HCT116 (cell line): ENCODE measurements at regions not wholly inside any gene's neighbourhood (a gene's known extent, or its start where the extent isn't known, plus 50 kb on each side); places are given as distances from the start of the nearest gene placed in this dataset.

ENCODE experiments used
- ATAC-seq: fragments of 200-7000 bp; cut with Tn5 transposase; 2 replicates; pipeline ENCODE4 v1.9.1; 2020; ENCODE audit warnings: mild to moderate bottlenecking, moderate library complexity
- BruUV-seq: library from RNA; stranded (reverse); fragments of 400-500 nt; replicated peaks from 2 replicates; lab custom pipeline; 2021; lab: Mats Ljungman, UMichigan
- CTCF ChIA-PET: fragments of 300-600 bp; sonication (Branson Sonifier 250); formaldehyde crosslinking; loops from one replicate; lab custom pipeline; 2021; ENCODE audit warnings: antibody characterized with exemption; lab: Charles Lee
- POLR2A ChIA-PET: fragments of 300-600, 350-600 bp; sonication (Branson Sonifier 250); formaldehyde crosslinking; loops from one replicate; lab custom pipeline; 2021; ENCODE audit warnings: antibody characterized with exemption; lab: Charles Lee
- RAD21 ChIA-PET, 2 experiments: fragments of 300-600 bp; sonication (Branson Sonifier 250); formaldehyde crosslinking; loops; one replicate each; lab custom pipeline; 2023; ENCODE audit warnings: low total read pairs in 2 of 2; ENCODE audit not compliant: uncharacterized antibody in 2 of 2, unreplicated experiment in 2 of 2, low non-redundant PET in 1 of 2; lab: Charles Lee
- DNase-seq: peaks from one replicate; pipeline ENCODE4 v3.0.0-alpha.2; 2010; ENCODE audit warnings: low read depth, low spot score
- H2AFZ ChIP-seq: fragments of 200-600 bp; shearing (Covaris generic), sonication (generic); 2 replicates; pipeline ENCODE4 v1.6.1; 2017; ENCODE audit warnings: low read depth, mixed run types, mixed read lengths, antibody characterized with exemption, low read length; ENCODE audit not compliant: poor library complexity, severe bottlenecking
- H3K27ac ChIP-seq: 2 replicates; pipeline ENCODE4 v1.5.1; 2012; ENCODE audit warnings: low read depth, low read length
- H3K27me3 ChIP-seq: fragments of 200-600 bp; sonication (generic); 2 replicates; pipeline ENCODE4 v1.6.1; 2016; ENCODE audit warnings: mixed run types, low read length, mixed read lengths; ENCODE audit not compliant: insufficient read depth
- H3K36me3 ChIP-seq, 2 experiments: fragments of 200-500 bp in 1 of 2; fragments of 200-600 bp in 1 of 2; sonication (Bioruptor generic) in 1 of 2; sonication (generic) in 1 of 2; 2 replicates each; pipeline versions ENCODE4 v1.5.1 to v1.6.1; 2014 to 2016; ENCODE audit warnings: low read length in 2 of 2, inconsistent platforms in 1 of 2, mixed read lengths in 1 of 2, mixed run types in 1 of 2; ENCODE audit not compliant: insufficient read depth in 2 of 2, control insufficient read depth in 1 of 2
- H3K4me1 ChIP-seq, 2 experiments: fragments of 200-600 bp in 1 of 2; sonication (generic) in 1 of 2; 2 replicates each; pipeline versions ENCODE4 v1.5.1 to v1.6.1; 2012 to 2017; ENCODE audit warnings: low read length in 2 of 2, inconsistent platforms in 1 of 2, mild to moderate bottlenecking in 1 of 2, mixed read lengths in 1 of 2, mixed run types in 1 of 2, moderate library complexity in 1 of 2; ENCODE audit not compliant: insufficient read depth in 2 of 2, control insufficient read depth in 1 of 2
- H3K4me2 ChIP-seq: fragments of 200-600 bp; sonication (generic); 2 replicates; pipeline ENCODE4 v1.6.1; 2017; ENCODE audit warnings: mixed run types, low read length, mixed read lengths
- H3K4me3 ChIP-seq, 2 experiments: fragments of 200-600 bp in 1 of 2; sonication (generic) in 1 of 2; replicated peaks in 1 of 2; 2 replicates each; pipeline ENCODE4 v1.5.1; 2011 to 2016; ENCODE audit warnings: low read length in 2 of 2, control low read depth in 1 of 2, low read depth in 1 of 2, mild to moderate bottlenecking in 1 of 2, mixed read lengths in 1 of 2, mixed run types in 1 of 2
- H3K79me2 ChIP-seq: fragments of 200-600 bp; sonication (generic); 2 replicates; pipeline ENCODE4 v1.6.1; 2017; ENCODE audit warnings: mild to moderate bottlenecking, mixed run types, low read length, moderate library complexity, mixed read lengths; ENCODE audit not compliant: insufficient read depth
- H3K9ac ChIP-seq: fragments of 200-600 bp; sonication (generic); 2 replicates; pipeline ENCODE4 v1.6.1; 2016; ENCODE audit warnings: low read length, mixed read lengths
- H3K9me2 ChIP-seq: fragments of 200-600 bp; sonication (generic), shearing (Covaris generic); 2 replicates; pipeline ENCODE4 v1.6.1; 2017; ENCODE audit warnings: mixed run types, mild to moderate bottlenecking, moderate library complexity; ENCODE audit not compliant: insufficient read depth
- H3K9me3 ChIP-seq, 2 experiments: fragments of 200-500 bp in 1 of 2; fragments of 200-600 bp in 1 of 2; sonication (Bioruptor generic) in 1 of 2; sonication (generic) in 1 of 2; 2 replicates each; pipeline ENCODE4 v1.6.1; 2014 to 2017; ENCODE audit warnings: low read length in 2 of 2, mixed read lengths in 2 of 2, inconsistent platforms in 1 of 2, low read depth in 1 of 2, mild to moderate bottlenecking in 1 of 2, mixed run types in 1 of 2, moderate library complexity in 1 of 2; ENCODE audit not compliant: control insufficient read depth in 1 of 2, insufficient read depth in 1 of 2
- H4K20me1 ChIP-seq: fragments of 200-600 bp; sonication (generic), shearing (Covaris generic); 2 replicates; pipeline ENCODE4 v1.6.1; 2017; ENCODE audit warnings: mixed run types, mild to moderate bottlenecking, moderate library complexity; ENCODE audit not compliant: insufficient read depth
- ATF3 ChIP-seq: IDR thresholded peaks from 2 replicates; pipeline ENCODE4 v1.6.1; 2012
- ELF1 ChIP-seq: IDR thresholded peaks from 2 replicates; pipeline ENCODE4 v1.6.1; 2012; ENCODE audit warnings: low read depth, borderline replicate concordance
- EZH2 ChIP-seq: fragments of 200-600 bp; sonication (generic); IDR thresholded peaks from 2 replicates; pipeline ENCODE4 v1.6.1; 2017; ENCODE audit warnings: antibody characterized with exemption, mixed run types
- EZH2phosphoT487 ChIP-seq: fragments of 200-600 bp; IDR thresholded peaks from 2 replicates; pipeline ENCODE4 v1.6.1; 2018; ENCODE audit warnings: antibody characterized with exemption, borderline replicate concordance
- FOSL1 ChIP-seq: IDR thresholded peaks from 2 replicates; pipeline ENCODE4 v1.6.1; 2012; ENCODE audit warnings: low read depth
- JUND ChIP-seq: IDR thresholded peaks from 2 replicates; pipeline ENCODE4 v1.6.1; 2012
- MAX ChIP-seq: IDR thresholded peaks from 2 replicates; pipeline ENCODE4 v1.6.1; 2012
- POLR2A ChIP-seq: IDR thresholded peaks from 2 replicates; pipeline ENCODE4 v1.7.0; 2011; ENCODE audit warnings: borderline replicate concordance; ENCODE audit not compliant: insufficient read depth, insufficient read length; ENCODE audit errors: extremely low read depth
- POLR2AphosphoS5 ChIP-seq: IDR thresholded peaks from 2 replicates; pipeline ENCODE4 v1.6.1; 2011; ENCODE audit warnings: mild to moderate bottlenecking, low read depth, low read length, moderate library complexity
- SP1 ChIP-seq: IDR thresholded peaks from 2 replicates; pipeline ENCODE4 v1.6.1; 2012; ENCODE audit warnings: low read depth
- TCF7L2 ChIP-seq: IDR thresholded peaks from 2 replicates; pipeline ENCODE4 v1.7.0; 2011; ENCODE audit warnings: borderline replicate concordance, inconsistent platforms; ENCODE audit not compliant: insufficient read depth, insufficient read length; ENCODE audit errors: extremely low read depth
- YY1 ChIP-seq: IDR thresholded peaks from 2 replicates; pipeline ENCODE4 v1.6.1; 2011; ENCODE audit warnings: low read length, low read depth, moderate library complexity, mild to moderate bottlenecking; ENCODE audit not compliant: insufficient replicate concordance; ENCODE audit errors: extremely low read depth
- ZBTB33 ChIP-seq: IDR thresholded peaks from 2 replicates; pipeline ENCODE4 v1.6.1; 2011; ENCODE audit warnings: mild to moderate bottlenecking, low read length, moderate library complexity; ENCODE audit not compliant: insufficient replicate concordance; ENCODE audit errors: extremely low read depth
- ZFX ChIP-seq: fragments of 450-650 bp; IDR thresholded peaks from 2 replicates; pipeline ENCODE4 v1.6.1; 2017
- ZNF274 ChIP-seq: fragments of 200-500 bp; sonication (Bioruptor generic); IDR thresholded peaks from 2 replicates; pipeline ENCODE4 v1.6.1; 2014; ENCODE audit warnings: mild to moderate bottlenecking, low read depth, low read length, inconsistent platforms
- intact Hi-C: fragments of 100-400 bp; cut with micrococcal nuclease; formaldehyde crosslinking; loops from 2 replicates; pipeline ENCODE4 v1.10.0; 2022

GRCh38 chr4:120452536-120452935 lies 385.9 kb upstream of the MAD2L1 start:
- H3K4me3 ChIP-seq = no peak overlapping the region
- H3K27me3 ChIP-seq = no peaks in the 10 kb centered on the region
- RAD21 ChIA-PET = no interaction called here
- CTCF ChIA-PET = no interaction called here
- H3K79me2 ChIP-seq = no peaks in the 10 kb centered on the region
- no peak overlapping the region for H2AFZ ChIP-seq
- no peak overlapping the region for H3K9ac ChIP-seq
- no peaks in the 10 kb centered on the region for H4K20me1 ChIP-seq
- H3K27ac ChIP-seq = no peak overlapping the region
- no peak for DNase-seq
- ATAC-seq = no peak
- intact Hi-C loops = no loop called here
- POLR2A ChIA-PET = no interaction called here
- no peaks in the 10 kb centered on the region for H3K4me1 ChIP-seq
- no peaks in the 10 kb centered on the region for H3K9me3 ChIP-seq
- H3K4me2 ChIP-seq = no peak overlapping the region
- H3K9me2 ChIP-seq = no peaks in the 10 kb centered on the region
- H3K36me3 ChIP-seq = no peaks in the 10 kb centered on the region
- TF ChIP-seq FOSL1 = no peak
- no peak for TF ChIP-seq SP1
- TF ChIP-seq EZH2phosphoT487 = no peak
- no peak for TF ChIP-seq MAX
- no peak for TF ChIP-seq POLR2A
- TF ChIP-seq TCF7L2 = no peak
- no peak for TF ChIP-seq ELF1
- no TSS peak for BruUV-seq

- H3K36me3 ChIP-seq = no peaks in the 10 kb centered on the region
- no peaks in the 10 kb centered on the region for H3K79me2 ChIP-seq
- ATAC-seq (no peak), DNase-seq (no peak)
- BruUV-seq = no TSS peak
- intact Hi-C loops = no loop called here
- H3K27ac ChIP-seq = no peak overlapping the region
- no peaks in the 10 kb centered on the region for H3K9me3 ChIP-seq
- no peaks in the 10 kb centered on the region for H3K4me1 ChIP-seq
- CTCF ChIA-PET = no interaction called here
- no peak overlapping the region for H3K9ac ChIP-seq
- H4K20me1 ChIP-seq = no peaks in the 10 kb centered on the region
- RAD21 ChIA-PET = no interaction called here
- POLR2A ChIA-PET = no interaction called here
- no peaks in the 10 kb centered on the region for H3K9me2 ChIP-seq
- H2AFZ ChIP-seq = no peak overlapping the region
- H3K4me2 ChIP-seq = no peak overlapping the region
- no peaks in the 10 kb centered on the region for H3K27me3 ChIP-seq
- H3K4me3 ChIP-seq = no peak overlapping the region
- TF ChIP-seq ZFX (no peak), TCF7L2 (no peak), ELF1 (no peak), EZH2 (no peak), ATF3 (no peak), YY1 (no peak), JUND (no peak), FOSL1 (no peak), POLR2AphosphoS5 (no peak), MAX (no peak), POLR2A (no peak), ZBTB33 (no peak), ZNF274 (no peak)
Measured at GRCh38 chr4:120452001-120452400, 385.4 kb upstream of the MAD2L1 start.
